ENCODE measurements at regions not wholly inside any gene's neighbourhood (a gene's known extent, or its start where the extent isn't known, plus 50 kb on each side); places are given as distances from the start of the nearest gene placed in this dataset.

- TF ChIP-seq CTCF (IDR thresholded peaks at IDR 0.05), result no peak
- TF ChIP-seq POLR2A (IDR thresholded peaks at IDR 0.05), result no peak
Measured at GRCh38 chr1:88053065-88053464, 631.0 kb upstream of the PKN2 start.

Data from testis (tissue), 2 donors.